Ishikawa (cell line): ENCODE measurements at regions not wholly inside any gene's neighbourhood (a gene's known extent, or its start where the extent isn't known, plus 50 kb on each side); places are given as distances from the start of the nearest gene placed in this dataset.

Source experiments
- CEBPB ChIP-seq: IDR thresholded peaks from 2 replicates; pipeline ENCODE4 v1.6.1; 2012
- CREB1 ChIP-seq: IDR thresholded peaks from 2 replicates; pipeline ENCODE4 v1.6.1; 2012; ENCODE audit warnings: low read depth
- EGR1 ChIP-seq: IDR thresholded peaks from 2 replicates; pipeline ENCODE4 v1.6.1; 2012
- EP300 ChIP-seq: IDR thresholded peaks from 2 replicates; pipeline ENCODE4 v1.6.1; 2012; ENCODE audit warnings: borderline replicate concordance
- FOXM1 ChIP-seq: IDR thresholded peaks from 2 replicates; pipeline ENCODE4 v1.6.1; 2012; ENCODE audit warnings: low read depth, borderline replicate concordance
- NFIC ChIP-seq: IDR thresholded peaks from 2 replicates; pipeline ENCODE4 v1.6.1; 2012
- RAD21 ChIP-seq: IDR thresholded peaks from 2 replicates; pipeline ENCODE4 v1.6.1; 2012; ENCODE audit warnings: low read depth
- REST ChIP-seq: IDR thresholded peaks from 2 replicates; pipeline ENCODE4 v1.6.1; 2012; ENCODE audit warnings: low read depth, mild to moderate bottlenecking
- TAF1 ChIP-seq: IDR thresholded peaks from 2 replicates; pipeline ENCODE4 v1.6.1; 2012; ENCODE audit warnings: low read depth, mild to moderate bottlenecking
- TCF12 ChIP-seq: IDR thresholded peaks from 2 replicates; pipeline ENCODE4 v1.6.1; 2012; ENCODE audit warnings: low read depth
- TEAD4 ChIP-seq: IDR thresholded peaks from 2 replicates; pipeline ENCODE4 v1.6.1; 2012
- YY1 ChIP-seq: IDR thresholded peaks from 2 replicates; pipeline ENCODE4 v1.6.1; 2012; ENCODE audit warnings: low read depth
- ZBTB7A ChIP-seq: IDR thresholded peaks from 2 replicates; pipeline ENCODE4 v1.6.1; 2012; ENCODE audit warnings: low read depth
- TF ChIP-seq, protein P1 (sequence below): IDR thresholded peaks from 2 replicates; pipeline ENCODE4 v1.6.1; 2012
- TF ChIP-seq, protein P2 (sequence below): IDR thresholded peaks from 2 replicates; pipeline ENCODE4 v1.6.1; 2012

GRCh38 chrX:45956191-45956870 lies 588.9 kb downstream of the ZNF674 start:
- TF ChIP-seq, protein P1, sequence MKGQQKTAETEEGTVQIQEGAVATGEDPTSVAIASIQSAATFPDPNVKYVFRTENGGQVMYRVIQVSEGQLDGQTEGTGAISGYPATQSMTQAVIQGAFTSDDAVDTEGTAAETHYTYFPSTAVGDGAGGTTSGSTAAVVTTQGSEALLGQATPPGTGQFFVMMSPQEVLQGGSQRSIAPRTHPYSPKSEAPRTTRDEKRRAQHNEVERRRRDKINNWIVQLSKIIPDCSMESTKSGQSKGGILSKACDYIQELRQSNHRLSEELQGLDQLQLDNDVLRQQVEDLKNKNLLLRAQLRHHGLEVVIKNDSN = no peak
- no peak for TF ChIP-seq RAD21
- no peak for TF ChIP-seq NFIC
- TF ChIP-seq YY1 = no peak
- no peak for TF ChIP-seq EGR1
- no peak for TF ChIP-seq FOXM1
- no peak for TF ChIP-seq CEBPB
- TF ChIP-seq TAF1 = no peak
- TF ChIP-seq REST = no peak
- TF ChIP-seq ZBTB7A = no peak
- TF ChIP-seq EP300 = no peak
- TF ChIP-seq, protein P2, sequence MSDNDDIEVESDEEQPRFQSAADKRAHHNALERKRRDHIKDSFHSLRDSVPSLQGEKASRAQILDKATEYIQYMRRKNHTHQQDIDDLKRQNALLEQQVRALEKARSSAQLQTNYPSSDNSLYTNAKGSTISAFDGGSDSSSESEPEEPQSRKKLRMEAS = no peak
- no peak for TF ChIP-seq TCF12
- TF ChIP-seq CREB1 = no peak
- no peak for TF ChIP-seq TEAD4

GRCh38 chrX:45955661-45956060 lies 589.6 kb downstream of the ZNF674 start:
- TF ChIP-seq ZBTB7A (no peak), TAF1 (no peak), REST (no peak), RAD21 (no peak), TEAD4 (no peak), NFIC (no peak), TCF12 (no peak), CREB1 (no peak), FOXM1 (no peak), CEBPB (no peak)
- TF ChIP-seq, protein P1 = no peak

GRCh38 chrX:45954026-45954425 lies 591.2 kb downstream of the ZNF674 start:
- TF ChIP-seq TEAD4 (no peak), TAF1 (no peak), REST (no peak), ZBTB7A (no peak), EP300 (no peak), EGR1 (no peak), NFIC (no peak), FOXM1 (no peak), YY1 (no peak), CEBPB (no peak), RAD21 (no peak), TCF12 (no peak), CREB1 (no peak)
- TF ChIP-seq, protein P1 = no peak
- TF ChIP-seq, protein P2 = no peak

DNA sequence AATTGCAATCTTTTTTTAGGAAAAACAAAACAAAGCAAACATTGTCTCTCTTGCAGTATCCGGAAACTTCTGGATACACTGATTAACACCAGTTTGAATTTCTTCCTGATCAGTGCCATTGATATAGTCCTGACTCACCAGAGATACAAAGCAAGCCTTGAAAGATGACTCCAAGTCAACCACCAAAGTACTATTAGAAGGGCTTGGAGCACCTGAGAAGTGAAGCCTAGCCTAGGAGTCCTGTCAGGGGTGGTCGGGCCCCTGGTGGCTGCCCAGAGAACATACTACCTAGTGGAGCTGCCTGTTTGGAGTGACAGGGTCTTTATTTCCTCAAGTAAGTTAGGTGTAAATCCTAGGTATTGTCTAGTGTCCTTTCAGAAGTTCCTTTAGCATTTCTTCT lies 593.2 kb downstream of the ZNF674 start:
- TF ChIP-seq TEAD4 (no peak), EP300 (no peak), CREB1 (no peak), EGR1 (no peak), REST (no peak), NFIC (no peak), YY1 (no peak), RAD21 (no peak), FOXM1 (no peak), TCF12 (no peak), TAF1 (no peak), CEBPB (no peak), ZBTB7A (no peak)
- TF ChIP-seq, protein P2 = no peak
- TF ChIP-seq, protein P1 = no peak
